HAP-1 (cell line): ENCODE measurements at regions not wholly inside any gene's neighbourhood (a gene's known extent, or its start where the extent isn't known, plus 50 kb on each side); places are given as distances from the start of the nearest gene placed in this dataset.

Source experiments
- DNase-seq, 2 experiments: peaks; one replicate each; pipeline ENCODE4 v3.0.0-alpha.2; 2016 to 2020; ENCODE audit warnings: low spot score in 2 of 2
- H3K27me3 ChIP-seq: fragments of 250-450 bp; sonication (Bioruptor Pico); 2 replicates; pipeline ENCODE4 v1.5.1; 2020; ENCODE audit warnings: low read depth, mild to moderate bottlenecking, moderate library complexity
- H3K36me3 ChIP-seq: fragments of 250-450 bp; sonication (Bioruptor Pico); replicated peaks from 2 replicates; pipeline ENCODE4 v1.5.1; 2020; ENCODE audit warnings: mild to moderate bottlenecking
- H3K4me1 ChIP-seq: fragments of 250-450 bp; sonication (Bioruptor Pico); 2 replicates; pipeline ENCODE4 v1.5.1; 2020; ENCODE audit warnings: mild to moderate bottlenecking
- H3K4me3 ChIP-seq: fragments of 250-450 bp; sonication (Bioruptor Pico); 2 replicates; pipeline ENCODE4 v1.5.1; 2020; ENCODE audit warnings: mild to moderate bottlenecking, moderate library complexity
- H3K9me3 ChIP-seq: fragments of 250-450 bp; sonication (Bioruptor Pico); 2 replicates; pipeline ENCODE4 v1.5.1; 2020; ENCODE audit warnings: mild to moderate bottlenecking, moderate library complexity
- in situ Hi-C: fragments of 300-500 bp; cut with MboI; formaldehyde crosslinking; loops from 3 replicates; pipeline ENCODE4 v1.14.3; 2020; ENCODE audit warnings: low sequenced_read_pairs, inconsistent platforms, mixed read lengths

- Histone ChIP-seq H3K27me3 (no peaks in the 10 kb centered on the region), H3K36me3 (no peaks in the 10 kb centered on the region), H3K4me1 (no peaks in the 10 kb centered on the region), H3K4me3 (no peak overlapping the region), H3K9me3 (no peaks in the 10 kb centered on the region)
- no peak for DNase-seq
- in situ Hi-C loops: no loop called here
Measured at GRCh38 chr6:50102676-50103075, 52.9 kb upstream of the DEFB112 start.

- Histone ChIP-seq H3K36me3 (no peaks in the 10 kb centered on the region), H3K27me3 (no peaks in the 10 kb centered on the region), H3K9me3 (no peaks in the 10 kb centered on the region), H3K4me1 (no peaks in the 10 kb centered on the region), H3K4me3 (no peak overlapping the region)
- DNase-seq: no peak
- in situ Hi-C loops: no loop called here
Measured at GRCh38 chr6:50110587-50110986, 60.9 kb upstream of the DEFB112 start.

GRCh38 chr6:50112981-50113857 is 63.5 kb upstream of the DEFB112 start:
- in situ Hi-C loops: no loop called here
- no peaks in the 10 kb centered on the region for H3K27me3 ChIP-seq

GRCh38 chr6:50116390-50116789 is 66.7 kb upstream of the DEFB112 start:
- Histone ChIP-seq H3K4me1 (no peaks in the 10 kb centered on the region), H3K4me3 (no peak overlapping the region), H3K36me3 (no peaks in the 10 kb centered on the region), H3K27me3 (no peaks in the 10 kb centered on the region), H3K9me3 (no peaks in the 10 kb centered on the region)
- no peak for DNase-seq
- in situ Hi-C loops: no loop called here

More at GRCh38 chr6:50112981-50113857, 63.5 kb upstream of the DEFB112 start:
- Histone ChIP-seq H3K4me3 (no peak overlapping the region), H3K36me3 (no peaks in the 10 kb centered on the region), H3K9me3 (no peaks in the 10 kb centered on the region), H3K4me1 (no peaks in the 10 kb centered on the region)
- no peak for DNase-seq

- in situ Hi-C loops: no loop called here
- no peaks in the 10 kb centered on the region for H3K4me1 ChIP-seq
- H3K4me3 ChIP-seq: no peak overlapping the region
- H3K36me3 ChIP-seq: no peaks in the 10 kb centered on the region
- no peak for DNase-seq
- H3K9me3 ChIP-seq: no peaks in the 10 kb centered on the region
- no peaks in the 10 kb centered on the region for H3K27me3 ChIP-seq
Measured at GRCh38 chr6:50116797-50117542, 67.2 kb upstream of the DEFB112 start.

GRCh38 chr6:50120300-50120699 is 70.6 kb upstream of the DEFB112 start:
- no peak for DNase-seq
- Histone ChIP-seq H3K27me3 (no peaks in the 10 kb centered on the region), H3K9me3 (no peaks in the 10 kb centered on the region), H3K4me3 (no peak overlapping the region), H3K4me1 (no peaks in the 10 kb centered on the region), H3K36me3 (no peaks in the 10 kb centered on the region)
- in situ Hi-C loops: no loop called here

- no peak for DNase-seq
- Histone ChIP-seq H3K9me3 (no peaks in the 10 kb centered on the region), H3K36me3 (no peaks in the 10 kb centered on the region), H3K4me1 (no peaks in the 10 kb centered on the region), H3K4me3 (no peak overlapping the region), H3K27me3 (no peaks in the 10 kb centered on the region)
- in situ Hi-C loops: no loop called here
Measured at GRCh38 chr6:50123688-50124087, 74.0 kb upstream of the DEFB112 start.

- no peaks in the 10 kb centered on the region for H3K27me3 ChIP-seq
- H3K9me3 ChIP-seq: no peaks in the 10 kb centered on the region
- H3K36me3 ChIP-seq: no peaks in the 10 kb centered on the region
- in situ Hi-C loops: no loop called here
- no peaks in the 10 kb centered on the region for H3K4me1 ChIP-seq
- H3K4me3 ChIP-seq: no peak overlapping the region
- DNase-seq: no peak
Measured at GRCh38 chr6:50124572-50124971, 74.8 kb upstream of the DEFB112 start.

GRCh38 chr6:50128420-50129005 is 78.8 kb upstream of the DEFB112 start:
- in situ Hi-C loops: loop anchor here (25.0 kb wide), 1 partner anchor 659 kb away; no protein-coding TSS in a partner anchor
- no peaks in the 10 kb centered on the region for H3K36me3 ChIP-seq

GRCh38 chr6:50135968-50136367 is 86.2 kb upstream of the DEFB112 start:
- Histone ChIP-seq H3K9me3 (no peaks in the 10 kb centered on the region), H3K27me3 (no peaks in the 10 kb centered on the region), H3K36me3 (no peaks in the 10 kb centered on the region), H3K4me3 (no peak overlapping the region), H3K4me1 (no peaks in the 10 kb centered on the region)
- no peak for DNase-seq
- in situ Hi-C loops: loop anchor here (25.0 kb wide), 1 partner anchor 651 kb away; no protein-coding TSS in a partner anchor

More at GRCh38 chr6:50128420-50129005, 78.8 kb upstream of the DEFB112 start:
- H3K27me3 ChIP-seq: no peaks in the 10 kb centered on the region
- H3K4me1 ChIP-seq: no peaks in the 10 kb centered on the region
- no peak overlapping the region for H3K4me3 ChIP-seq
- DNase-seq: peak in 1 of 2 experiments; percentile 33
- H3K9me3 ChIP-seq: no peaks in the 10 kb centered on the region

GRCh38 chr6:50141100-50141499 is 91.4 kb upstream of the DEFB112 start:
- Histone ChIP-seq H3K27me3 (no peaks in the 10 kb centered on the region), H3K4me1 (no peaks in the 10 kb centered on the region), H3K9me3 (no peaks in the 10 kb centered on the region), H3K4me3 (no peak overlapping the region), H3K36me3 (no peaks in the 10 kb centered on the region)
- DNase-seq: no peak
- in situ Hi-C loops: loop anchor here (25.0 kb wide), 1 partner anchor 646 kb away; no protein-coding TSS in a partner anchor

- Histone ChIP-seq H3K36me3 (no peaks in the 10 kb centered on the region), H3K27me3 (no peaks in the 10 kb centered on the region), H3K4me3 (no peak overlapping the region), H3K4me1 (no peaks in the 10 kb centered on the region), H3K9me3 (no peaks in the 10 kb centered on the region)
- no peak for DNase-seq
- in situ Hi-C loops: loop anchor here (25.0 kb wide), 1 partner anchor 644 kb away; no protein-coding TSS in a partner anchor
Measured at GRCh38 chr6:50143011-50143719, 93.4 kb upstream of the DEFB112 start.

- H3K36me3 ChIP-seq: no peaks in the 10 kb centered on the region
- in situ Hi-C loops: loop anchor here (25.0 kb wide), 1 partner anchor 642 kb away; no protein-coding TSS in a partner anchor
- no peak for DNase-seq
- H3K4me3 ChIP-seq: no peak overlapping the region
- H3K9me3 ChIP-seq: no peaks in the 10 kb centered on the region
- H3K27me3 ChIP-seq: no peaks in the 10 kb centered on the region
- H3K4me1 ChIP-seq: no peaks in the 10 kb centered on the region
Measured at GRCh38 chr6:50145125-50145524, 95.4 kb upstream of the DEFB112 start.
